Mucosa of descending colon (tissue), 3 donors: ENCODE measurements at regions not wholly inside any gene's neighbourhood (a gene's known extent, or its start where the extent isn't known, plus 50 kb on each side); places are given as distances from the start of the nearest gene placed in this dataset.

Experiments
- ATAC-seq: fragments of 200-7000 bp; cut with Tn5 transposase; one replicate; pipeline ENCODE4 v1.9.1; 2020; ENCODE audit warnings: mild to moderate bottlenecking, moderate library complexity
- DNase-seq, 3 donors: peaks; one replicate each; pipeline ENCODE4 v3.0.0-alpha.2; 2020
- H3K36me3 ChIP-seq: fragments of 200-600 bp; one replicate; pipeline ENCODE4 v1.8.0; 2021; ENCODE audit warnings: low read depth, mild to moderate bottlenecking
- H3K4me1 ChIP-seq: fragments of 200-600 bp; one replicate; pipeline ENCODE4 v1.8.0; 2021; ENCODE audit warnings: low read depth, mild to moderate bottlenecking
- H3K4me3 ChIP-seq: fragments of 200-600 bp; one replicate; pipeline ENCODE4 v1.8.0; 2021; ENCODE audit warnings: mild to moderate bottlenecking
- H3K9me3 ChIP-seq: fragments of 200-600 bp; one replicate; pipeline ENCODE4 v1.8.0; 2021; ENCODE audit warnings: mild to moderate bottlenecking
- CTCF ChIP-seq: fragments of 200-600 bp; IDR thresholded peaks from one replicate; pipeline ENCODE4 v1.8.0; 2022; ENCODE audit warnings: antibody characterized with exemption, mild to moderate bottlenecking
- intact Hi-C, 2 donors: fragments of 100-400 bp; cut with DNase I in 1 of 2; cut with micrococcal nuclease in 1 of 2; formaldehyde crosslinking; loops; one replicate each; pipeline versions ENCODE4 v1.11.0 to v1.11.1; 2022; cut with DNase I, micrococcal nuclease
- donor health status: DM: no; HTN: no; CAD: no; lungs with moderate emphysema.
- donor health status: DM: no; HTN: no; CAD: no.
- donor health status: DM: no; HTN: yes; CAD: no.

- DNase-seq (no peak), ATAC-seq (no peak)
- Histone ChIP-seq H3K36me3 (no peaks in the 10 kb centered on the region), H3K4me1 (no peaks in the 10 kb centered on the region), H3K9me3 (no peaks in the 10 kb centered on the region), H3K4me3 (no peak overlapping the region)
- intact Hi-C loops: no loop called here
- TF ChIP-seq CTCF: no peak
Observed at GRCh38 chr20:24208652-24209051, 220.1 kb upstream of the GGTLC1 start.

DNA sequence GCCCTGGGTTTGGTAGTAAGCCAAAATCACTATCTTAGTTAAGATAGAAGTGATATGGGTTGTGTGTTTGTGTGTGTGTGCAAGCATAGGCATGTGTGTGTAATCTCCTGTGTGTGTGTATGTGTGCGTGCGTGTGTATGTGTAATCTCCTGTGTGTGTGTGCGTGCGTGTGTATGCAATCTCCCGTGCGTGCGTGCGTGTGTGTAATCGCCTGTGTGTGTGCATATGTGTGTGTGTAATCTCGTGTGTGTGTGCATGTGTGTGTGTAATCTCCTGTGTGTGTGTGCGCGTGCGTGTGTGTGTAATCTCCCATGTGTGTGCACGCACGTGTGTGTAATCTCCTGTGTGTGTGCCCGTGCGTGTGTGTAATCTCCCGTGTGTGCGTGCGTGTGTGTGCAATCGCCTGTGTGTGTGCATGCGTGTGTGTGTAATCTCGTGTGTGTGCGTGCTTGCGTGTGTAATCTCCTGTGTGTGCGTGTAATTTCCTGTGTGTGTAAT is 219.3 kb upstream of the GGTLC1 start:
- DNase-seq (no peak), ATAC-seq (no peak)
- Histone ChIP-seq H3K9me3 (no peaks in the 10 kb centered on the region), H3K36me3 (no peaks in the 10 kb centered on the region), H3K4me1 (no peaks in the 10 kb centered on the region), H3K4me3 (no peak overlapping the region)
- no peak for TF ChIP-seq CTCF
- intact Hi-C loops: no loop called here

GRCh38 chr20:24206995-24207394 is 218.4 kb upstream of the GGTLC1 start:
- intact Hi-C loops: no loop called here
- DNase-seq (no peak), ATAC-seq (no peak)
- Histone ChIP-seq H3K4me1 (no peaks in the 10 kb centered on the region), H3K36me3 (no peaks in the 10 kb centered on the region), H3K9me3 (no peaks in the 10 kb centered on the region), H3K4me3 (no peak overlapping the region)
- no peak for TF ChIP-seq CTCF

GRCh38 chr20:24203526-24204183 is 215.1 kb upstream of the GGTLC1 start:
- no peak for DNase-seq
- Histone ChIP-seq H3K9me3 (no peaks in the 10 kb centered on the region), H3K4me1 (no peaks in the 10 kb centered on the region), H3K36me3 (no peaks in the 10 kb centered on the region), H3K4me3 (no peak overlapping the region)
- no peak for TF ChIP-seq CTCF
- ATAC-seq: no peak
- intact Hi-C loops: no loop called here

- Histone ChIP-seq H3K4me1 (no peaks in the 10 kb centered on the region), H3K36me3 (no peaks in the 10 kb centered on the region), H3K4me3 (no peak overlapping the region), H3K9me3 (no peaks in the 10 kb centered on the region)
- ATAC-seq: no peak
- DNase-seq: no peak
- intact Hi-C loops: no loop called here
- no peak for TF ChIP-seq CTCF
Observed at GRCh38 chr20:24199501-24199900, 210.9 kb upstream of the GGTLC1 start.

DNA sequence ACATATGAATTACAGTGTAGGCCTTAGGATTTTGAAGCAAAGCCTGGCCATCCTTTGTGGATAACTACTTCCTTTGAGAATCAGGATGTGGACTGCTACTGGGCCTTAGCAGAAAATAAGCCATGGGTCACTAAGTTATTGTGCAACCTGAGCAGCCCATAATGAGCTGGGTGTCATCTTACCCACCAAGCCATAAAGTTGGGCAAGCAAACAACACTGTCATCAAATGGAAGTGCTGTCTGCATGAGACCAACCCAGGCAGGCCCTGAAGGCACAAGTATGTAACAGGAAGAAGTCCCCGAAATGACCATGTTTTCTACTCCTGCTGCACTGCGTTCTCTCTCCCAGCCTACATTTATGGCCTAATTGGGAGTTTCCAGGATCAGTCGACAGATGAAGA is 205.6 kb upstream of the GGTLC1 start:
- intact Hi-C loops: no loop called here
- ATAC-seq: no peak
- H3K9me3 ChIP-seq: no peaks in the 10 kb centered on the region
- TF ChIP-seq CTCF: no peak
- no peaks in the 10 kb centered on the region for H3K4me1 ChIP-seq
- H3K36me3 ChIP-seq: no peaks in the 10 kb centered on the region
- no peak for DNase-seq
- no peak overlapping the region for H3K4me3 ChIP-seq
